ENCODE measurements at regions not wholly inside any gene's neighbourhood (a gene's known extent, or its start where the extent isn't known, plus 50 kb on each side); places are given as distances from the start of the nearest gene placed in this dataset.
"Not testable (repeated sequence)": the region's sequence is repeated elsewhere in the genome, so short reads cannot be mapped to it uniquely, and the experiment has no call there.

DNA sequence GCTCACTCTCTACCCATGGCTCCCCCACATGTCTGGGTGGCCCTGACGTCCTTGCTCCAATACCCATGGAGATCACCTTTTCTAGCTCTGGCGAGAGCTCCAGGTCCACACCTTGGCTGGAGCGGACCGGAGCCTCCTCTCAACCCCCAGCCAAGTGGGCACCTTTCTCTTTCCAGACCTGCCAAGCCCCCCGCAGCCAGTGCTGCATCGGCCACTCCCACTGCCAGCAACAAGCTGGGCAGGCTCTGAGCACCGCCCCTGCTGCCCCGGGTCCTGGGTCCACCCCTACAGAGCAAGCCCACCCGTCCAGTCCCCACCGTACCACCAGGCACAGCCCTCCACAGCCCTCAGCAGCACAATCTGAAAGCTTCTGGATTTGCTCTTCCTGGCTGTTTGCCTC is 98.2 kb upstream of the C14orf180 start:
- no peak for TF ChIP-seq HNF4G (IDR thresholded peaks at IDR 0.05)
- TF ChIP-seq, protein P1, sequence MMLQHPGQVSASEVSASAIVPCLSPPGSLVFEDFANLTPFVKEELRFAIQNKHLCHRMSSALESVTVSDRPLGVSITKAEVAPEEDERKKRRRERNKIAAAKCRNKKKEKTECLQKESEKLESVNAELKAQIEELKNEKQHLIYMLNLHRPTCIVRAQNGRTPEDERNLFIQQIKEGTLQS (IDR thresholded peaks at IDR 0.05): no peak
- TF ChIP-seq, protein P2, sequence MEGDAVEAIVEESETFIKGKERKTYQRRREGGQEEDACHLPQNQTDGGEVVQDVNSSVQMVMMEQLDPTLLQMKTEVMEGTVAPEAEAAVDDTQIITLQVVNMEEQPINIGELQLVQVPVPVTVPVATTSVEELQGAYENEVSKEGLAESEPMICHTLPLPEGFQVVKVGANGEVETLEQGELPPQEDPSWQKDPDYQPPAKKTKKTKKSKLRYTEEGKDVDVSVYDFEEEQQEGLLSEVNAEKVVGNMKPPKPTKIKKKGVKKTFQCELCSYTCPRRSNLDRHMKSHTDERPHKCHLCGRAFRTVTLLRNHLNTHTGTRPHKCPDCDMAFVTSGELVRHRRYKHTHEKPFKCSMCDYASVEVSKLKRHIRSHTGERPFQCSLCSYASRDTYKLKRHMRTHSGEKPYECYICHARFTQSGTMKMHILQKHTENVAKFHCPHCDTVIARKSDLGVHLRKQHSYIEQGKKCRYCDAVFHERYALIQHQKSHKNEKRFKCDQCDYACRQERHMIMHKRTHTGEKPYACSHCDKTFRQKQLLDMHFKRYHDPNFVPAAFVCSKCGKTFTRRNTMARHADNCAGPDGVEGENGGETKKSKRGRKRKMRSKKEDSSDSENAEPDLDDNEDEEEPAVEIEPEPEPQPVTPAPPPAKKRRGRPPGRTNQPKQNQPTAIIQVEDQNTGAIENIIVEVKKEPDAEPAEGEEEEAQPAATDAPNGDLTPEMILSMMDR (IDR thresholded peaks at IDR 0.05; ENCODE audit: low read depth, low read length, missing input control): no peak
- no peak for TF ChIP-seq JUND (IDR thresholded peaks at IDR 0.05)
- TF ChIP-seq RAD21 (IDR thresholded peaks at IDR 0.05): no peak
- TF ChIP-seq RXRA (IDR thresholded peaks at IDR 0.05): no peak
- TF ChIP-seq FOXA2 (IDR thresholded peaks at IDR 0.05): no peak
- no peak for TF ChIP-seq HNF4A (conservative IDR thresholded peaks at IDR 0.05)
- TF ChIP-seq FOXA1 (IDR thresholded peaks at IDR 0.05): no peak
- TF ChIP-seq GABPA (IDR thresholded peaks at IDR 0.05 in 1 of 2, conservative IDR thresholded peaks at IDR 0.05 in 1 of 2): no peak
- H3K9ac ChIP-seq (ENCODE audit: low read depth in 1 of 2, low read length in 2 of 2): no peak overlapping the region
- H3K4me3 ChIP-seq (ENCODE audit: low read depth in 1 of 3, low read length in 3 of 3): no peak overlapping the region
- 84% methylated on average over 10 of the region's 10 CpGs for WGBS
- no peaks in the 10 kb centered on the region for H3K4me1 ChIP-seq (ENCODE audit: control insufficient read depth in 4 of 4, insufficient read depth in 4 of 4, low read length in 3 of 4)
- H3K27me3 ChIP-seq (ENCODE audit: control insufficient read depth in 4 of 4, insufficient read depth in 4 of 4, low read length in 3 of 4): peaks cover 0 to 7% (median 2%) of the 10 kb centered on the region in 4 donors
- H3K9me3 ChIP-seq (ENCODE audit: control insufficient read depth in 4 of 4, low read length in 3 of 4): peaks cover 0 to 8% (median 3%) of the 10 kb centered on the region in 4 donors
- peak; percentile 5 for DNase-seq (ENCODE audit: low spot score)
- no peak overlapping the region for H3K27ac ChIP-seq (ENCODE audit: low read depth in 1 of 2, low read length in 2 of 2)
- no peaks in the 10 kb centered on the region for H3K36me3 ChIP-seq (ENCODE audit: control insufficient read depth in 4 of 4, insufficient read depth in 3 of 4, low read depth in 1 of 4, low read length in 3 of 4)

DNA sequence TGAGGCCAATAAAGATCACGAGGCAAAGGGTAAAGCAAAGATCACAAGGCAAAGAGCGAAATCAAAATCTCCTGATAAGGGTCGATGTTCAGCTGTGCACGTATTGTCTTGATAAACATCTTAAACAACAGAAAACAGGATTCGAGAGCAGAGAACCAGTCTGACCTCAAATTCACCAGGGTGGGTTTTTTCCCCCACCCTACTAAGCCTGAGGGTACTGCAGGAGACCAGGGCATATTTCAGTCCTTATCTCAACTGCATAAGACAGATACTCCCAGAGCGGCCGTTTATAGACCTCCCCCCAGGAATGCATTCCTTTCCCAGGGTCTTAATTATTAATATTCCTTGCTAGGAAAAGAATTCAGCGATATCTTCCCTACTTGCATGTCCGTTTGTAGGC is 97.5 kb upstream of the C14orf180 start:
- DNase-seq (ENCODE audit: low spot score); H3K4me1 ChIP-seq (ENCODE audit: control insufficient read depth in 4 of 4, insufficient read depth in 4 of 4, low read length in 3 of 4); H3K9me3 ChIP-seq (ENCODE audit: control insufficient read depth in 4 of 4, low read length in 3 of 4); H3K27me3 ChIP-seq (ENCODE audit: control insufficient read depth in 4 of 4, insufficient read depth in 4 of 4, low read length in 3 of 4); H3K36me3 ChIP-seq (ENCODE audit: control insufficient read depth in 4 of 4, insufficient read depth in 3 of 4, low read depth in 1 of 4, low read length in 3 of 4); H3K27ac ChIP-seq (ENCODE audit: low read depth in 1 of 2, low read length in 2 of 2); H3K9ac ChIP-seq (ENCODE audit: low read depth in 1 of 2, low read length in 2 of 2); H3K4me3 ChIP-seq (ENCODE audit: low read depth in 1 of 3, low read length in 3 of 3): not testable (repeated sequence)
- 71% methylated on average over 8 of the region's 9 CpGs for WGBS

DNA sequence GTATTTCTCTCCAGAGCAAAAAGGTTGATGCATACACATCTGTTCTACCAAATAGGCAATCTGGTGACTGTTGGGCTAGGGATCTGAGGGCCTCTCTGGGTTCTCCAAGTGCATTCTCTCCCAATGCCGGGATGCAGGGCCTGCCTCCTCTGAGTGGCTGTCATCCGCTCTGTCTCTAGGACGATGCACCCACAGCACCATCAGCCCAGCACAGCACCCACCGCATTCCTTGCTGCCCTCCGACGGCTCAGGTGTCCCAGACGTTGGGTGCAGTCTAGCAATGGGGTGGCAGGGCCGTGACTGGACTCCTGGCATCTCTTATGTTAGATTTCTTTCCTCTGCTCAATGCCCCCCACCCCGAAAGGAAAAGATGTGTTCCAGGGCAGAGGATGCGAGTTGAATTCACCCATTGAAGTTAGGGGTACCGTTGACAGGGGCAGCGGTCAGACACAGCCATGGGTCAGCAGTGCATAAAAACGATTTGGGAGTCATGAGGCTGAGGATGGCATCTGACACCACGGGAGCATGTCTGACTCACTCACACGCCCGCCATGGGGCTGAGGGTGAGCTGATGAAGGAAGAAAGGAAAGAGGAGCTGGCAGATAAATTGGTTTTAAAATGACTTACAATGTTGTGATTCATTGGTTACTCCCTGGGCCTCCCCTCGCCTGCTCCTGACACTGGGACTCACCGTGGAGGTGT is 93.2 kb upstream of the C14orf180 start:
- H3K9ac ChIP-seq (ENCODE audit: low read depth in 1 of 2, low read length in 2 of 2): no peak overlapping the region
- peaks cover 0 to 7% (median 1%) of the 10 kb centered on the region in 4 donors for H3K9me3 ChIP-seq (ENCODE audit: control insufficient read depth in 4 of 4, low read length in 3 of 4)
- no peaks in the 10 kb centered on the region for H3K4me1 ChIP-seq (ENCODE audit: control insufficient read depth in 4 of 4, insufficient read depth in 4 of 4, low read length in 3 of 4)
- peaks cover 0 to 7% (median 4%) of the 10 kb centered on the region in 4 donors for H3K27me3 ChIP-seq (ENCODE audit: control insufficient read depth in 4 of 4, insufficient read depth in 4 of 4, low read length in 3 of 4)
- peak; percentile 8 for DNase-seq (ENCODE audit: low spot score)
- WGBS: 78% methylated on average over 18 of the region's 18 CpGs
- no peaks in the 10 kb centered on the region for H3K36me3 ChIP-seq (ENCODE audit: control insufficient read depth in 4 of 4, insufficient read depth in 3 of 4, low read depth in 1 of 4, low read length in 3 of 4)
- TF ChIP-seq FOXA2 (IDR thresholded peaks at IDR 0.05): no peak
- TF ChIP-seq, protein P3, sequence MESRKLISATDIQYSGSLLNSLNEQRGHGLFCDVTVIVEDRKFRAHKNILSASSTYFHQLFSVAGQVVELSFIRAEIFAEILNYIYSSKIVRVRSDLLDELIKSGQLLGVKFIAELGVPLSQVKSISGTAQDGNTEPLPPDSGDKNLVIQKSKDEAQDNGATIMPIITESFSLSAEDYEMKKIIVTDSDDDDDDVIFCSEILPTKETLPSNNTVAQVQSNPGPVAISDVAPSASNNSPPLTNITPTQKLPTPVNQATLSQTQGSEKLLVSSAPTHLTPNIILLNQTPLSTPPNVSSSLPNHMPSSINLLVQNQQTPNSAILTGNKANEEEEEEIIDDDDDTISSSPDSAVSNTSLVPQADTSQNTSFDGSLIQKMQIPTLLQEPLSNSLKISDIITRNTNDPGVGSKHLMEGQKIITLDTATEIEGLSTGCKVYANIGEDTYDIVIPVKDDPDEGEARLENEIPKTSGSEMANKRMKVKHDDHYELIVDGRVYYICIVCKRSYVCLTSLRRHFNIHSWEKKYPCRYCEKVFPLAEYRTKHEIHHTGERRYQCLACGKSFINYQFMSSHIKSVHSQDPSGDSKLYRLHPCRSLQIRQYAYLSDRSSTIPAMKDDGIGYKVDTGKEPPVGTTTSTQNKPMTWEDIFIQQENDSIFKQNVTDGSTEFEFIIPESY (IDR thresholded peaks at IDR 0.05): no peak
- no peak for TF ChIP-seq SP1 (IDR thresholded peaks at IDR 0.05)
- H3K4me3 ChIP-seq (ENCODE audit: low read depth in 1 of 3, low read length in 3 of 3): no peak overlapping the region
- no peak overlapping the region for H3K27ac ChIP-seq (ENCODE audit: low read depth in 1 of 2, low read length in 2 of 2)
